ENCODE measurements at regions not wholly inside any gene's neighbourhood (a gene's known extent, or its start where the extent isn't known, plus 50 kb on each side); places are given as distances from the start of the nearest gene placed in this dataset.

DNA sequence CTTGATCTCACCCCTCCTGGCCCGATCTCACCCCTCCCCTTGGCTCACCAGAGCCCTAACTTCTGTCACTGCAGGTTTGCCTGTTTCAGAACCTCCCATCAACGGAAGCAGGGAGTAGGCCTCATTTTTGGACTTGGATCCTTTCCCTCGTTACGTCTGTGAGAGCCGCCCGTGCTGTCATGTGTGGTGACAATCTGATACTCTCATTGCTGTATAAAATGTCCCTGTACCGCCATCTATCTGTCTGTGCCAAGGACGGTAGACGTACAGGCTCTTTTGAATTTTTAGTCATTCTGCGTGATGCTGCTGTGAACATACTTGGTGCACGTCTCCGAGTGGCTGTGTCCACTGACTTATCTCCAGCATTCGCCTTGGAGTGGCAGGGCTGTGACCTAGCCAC lies 1163.1 kb downstream of the BRD1 start:
- Histone ChIP-seq H3K27me3 (ENCODE audit: insufficient read depth, low read length) (no peaks in the 10 kb centered on the region), H3K4me3 (ENCODE audit: low read length) (no peak overlapping the region), H3K4me1 (ENCODE audit: insufficient read depth, low read length) (no peaks in the 10 kb centered on the region), H2AFZ (ENCODE audit: low read depth, low read length) (no peak overlapping the region), H3K9me3 (ENCODE audit: low read length) (peaks cover 13% of the 10 kb centered on the region), H3K36me3 (ENCODE audit: insufficient read depth, low read length) (no peaks in the 10 kb centered on the region)

DNA sequence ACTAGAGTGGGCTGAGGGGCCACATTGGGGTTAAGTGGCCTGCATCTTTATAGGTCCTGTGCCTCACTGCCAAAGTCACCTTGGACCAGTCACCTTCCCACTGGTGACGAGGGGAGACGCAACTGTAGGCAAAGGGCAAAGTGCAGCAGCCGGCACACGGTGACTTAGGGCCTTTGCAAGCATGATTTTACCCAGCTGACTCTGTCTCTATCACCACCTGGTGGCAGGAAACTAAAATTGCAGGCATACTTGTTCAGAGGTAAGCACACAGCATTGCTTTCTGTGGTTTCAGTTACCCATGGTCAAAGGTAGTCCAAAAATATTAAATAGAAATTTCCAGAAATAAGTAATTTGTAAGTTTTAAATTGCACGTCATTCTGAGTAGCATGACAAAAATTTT lies 1164.4 kb downstream of the BRD1 start:
- no peak overlapping the region for H3K4me3 ChIP-seq (ENCODE audit: low read length)

GRCh38 chr22:48662476-48663135 lies 1165.1 kb downstream of the BRD1 start:
- no peaks in the 10 kb centered on the region for H3K4me1 ChIP-seq (ENCODE audit: insufficient read depth, low read length)
- no peak overlapping the region for H2AFZ ChIP-seq (ENCODE audit: low read depth, low read length)
- H3K4me3 ChIP-seq (ENCODE audit: low read length), result no peak overlapping the region
- no peaks in the 10 kb centered on the region for H3K36me3 ChIP-seq (ENCODE audit: insufficient read depth, low read length)
- H3K9me3 ChIP-seq (ENCODE audit: low read length), result peaks cover 13% of the 10 kb centered on the region
- H3K27me3 ChIP-seq (ENCODE audit: insufficient read depth, low read length), result no peaks in the 10 kb centered on the region

More for the DNA sequence above, 1164.4 kb downstream of the BRD1 start:
- Histone ChIP-seq H2AFZ (ENCODE audit: low read depth, low read length) (no peak overlapping the region), H3K36me3 (ENCODE audit: insufficient read depth, low read length) (no peaks in the 10 kb centered on the region), H3K9me3 (ENCODE audit: low read length) (peaks cover 13% of the 10 kb centered on the region), H3K27me3 (ENCODE audit: insufficient read depth, low read length) (no peaks in the 10 kb centered on the region), H3K4me1 (ENCODE audit: insufficient read depth, low read length) (no peaks in the 10 kb centered on the region)

GRCh38 chr22:48661984-48662383 lies 1165.7 kb downstream of the BRD1 start:
- H3K4me1 ChIP-seq (ENCODE audit: insufficient read depth, low read length), result no peaks in the 10 kb centered on the region
- no peaks in the 10 kb centered on the region for H3K27me3 ChIP-seq (ENCODE audit: insufficient read depth, low read length)
- H2AFZ ChIP-seq (ENCODE audit: low read depth, low read length), result no peak overlapping the region
- no peaks in the 10 kb centered on the region for H3K36me3 ChIP-seq (ENCODE audit: insufficient read depth, low read length)
- peaks cover 13% of the 10 kb centered on the region for H3K9me3 ChIP-seq (ENCODE audit: low read length)
- H3K4me3 ChIP-seq (ENCODE audit: low read length), result no peak overlapping the region

- Histone ChIP-seq H3K4me3 (ENCODE audit: low read length) (no peak overlapping the region), H2AFZ (ENCODE audit: low read depth, low read length) (no peak overlapping the region), H3K27me3 (ENCODE audit: insufficient read depth, low read length) (no peaks in the 10 kb centered on the region), H3K9me3 (ENCODE audit: low read length) (peaks cover 13% of the 10 kb centered on the region), H3K4me1 (ENCODE audit: insufficient read depth, low read length) (no peaks in the 10 kb centered on the region), H3K36me3 (ENCODE audit: insufficient read depth, low read length) (no peaks in the 10 kb centered on the region)
Measured at GRCh38 chr22:48660790-48661740, 1166.6 kb downstream of the BRD1 start.

GRCh38 chr22:48660104-48660789 lies 1167.4 kb downstream of the BRD1 start:
- Histone ChIP-seq H3K4me1 (ENCODE audit: insufficient read depth, low read length) (no peaks in the 10 kb centered on the region), H3K9me3 (ENCODE audit: low read length) (peaks cover 13% of the 10 kb centered on the region), H3K4me3 (ENCODE audit: low read length) (no peak overlapping the region), H3K27me3 (ENCODE audit: insufficient read depth, low read length) (no peaks in the 10 kb centered on the region), H2AFZ (ENCODE audit: low read depth, low read length) (no peak overlapping the region), H3K36me3 (ENCODE audit: insufficient read depth, low read length) (no peaks in the 10 kb centered on the region)

DNA sequence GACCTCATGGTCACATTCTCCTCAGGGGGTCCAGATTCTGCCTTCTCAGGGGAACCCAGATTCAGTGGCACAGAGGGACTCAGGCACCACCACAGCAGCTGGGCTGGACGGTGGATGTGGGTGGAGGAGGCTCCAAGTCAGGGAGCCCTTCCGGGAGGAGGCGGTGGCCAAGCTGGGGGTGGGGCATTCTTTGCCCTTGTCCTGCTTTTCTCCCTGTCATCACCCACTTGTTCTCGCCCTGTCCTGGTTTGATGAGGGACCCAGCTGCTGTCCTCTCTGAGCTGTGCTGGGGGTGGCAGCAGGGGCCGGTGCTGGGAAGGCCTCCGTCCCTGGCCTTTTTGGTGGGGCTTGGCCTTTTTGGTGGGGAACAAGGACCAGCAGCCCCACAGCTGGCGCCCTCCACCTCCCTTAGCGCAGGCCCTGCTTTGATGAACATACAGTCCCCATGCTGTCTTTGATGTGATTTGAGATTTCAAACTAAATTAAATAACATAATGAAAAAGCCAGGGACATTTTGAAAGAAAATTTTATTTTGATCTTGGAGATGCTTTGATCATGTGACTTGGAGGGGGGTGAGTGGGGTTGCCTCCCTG lies 1168.2 kb downstream of the BRD1 start:
- H3K27me3 ChIP-seq (ENCODE audit: insufficient read depth, low read length), result no peaks in the 10 kb centered on the region
- H2AFZ ChIP-seq (ENCODE audit: low read depth, low read length), result no peak overlapping the region
- H3K4me3 ChIP-seq (ENCODE audit: low read length), result no peak overlapping the region
- H3K36me3 ChIP-seq (ENCODE audit: insufficient read depth, low read length), result no peaks in the 10 kb centered on the region
- peaks cover 8% of the 10 kb centered on the region for H3K9me3 ChIP-seq (ENCODE audit: low read length)
- H3K4me1 ChIP-seq (ENCODE audit: insufficient read depth, low read length), result no peaks in the 10 kb centered on the region

DNA sequence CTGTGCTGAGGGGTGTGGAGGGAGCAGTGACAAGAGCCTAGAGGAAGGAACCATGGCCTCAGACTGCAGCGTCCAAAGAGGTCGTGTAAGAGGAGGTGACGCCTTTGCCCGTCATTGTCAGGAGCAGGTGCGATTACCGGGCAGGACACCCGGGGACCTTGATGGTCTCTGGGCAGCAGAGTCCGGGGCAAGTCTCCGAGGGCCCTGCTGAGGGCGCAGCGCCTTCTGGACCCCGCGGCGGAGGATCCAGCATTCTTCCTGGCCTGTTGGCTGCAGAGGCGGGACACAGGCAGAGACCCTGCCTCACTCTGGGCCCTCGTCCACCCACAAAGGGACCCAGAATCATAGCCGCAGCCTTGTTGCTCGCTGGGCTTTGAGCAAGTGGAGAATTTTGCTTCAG lies 1168.8 kb downstream of the BRD1 start:
- no peaks in the 10 kb centered on the region for H3K27me3 ChIP-seq (ENCODE audit: insufficient read depth, low read length)
- no peaks in the 10 kb centered on the region for H3K36me3 ChIP-seq (ENCODE audit: insufficient read depth, low read length)
- H3K4me3 ChIP-seq (ENCODE audit: low read length), result no peak overlapping the region
- H2AFZ ChIP-seq (ENCODE audit: low read depth, low read length), result no peak overlapping the region
- peaks cover 4% of the 10 kb centered on the region for H3K9me3 ChIP-seq (ENCODE audit: low read length)
- H3K4me1 ChIP-seq (ENCODE audit: insufficient read depth, low read length), result no peaks in the 10 kb centered on the region

GRCh38 chr22:48658246-48658645 lies 1169.4 kb downstream of the BRD1 start:
- H3K27me3 ChIP-seq (ENCODE audit: insufficient read depth, low read length), result no peaks in the 10 kb centered on the region
- H3K36me3 ChIP-seq (ENCODE audit: insufficient read depth, low read length), result no peaks in the 10 kb centered on the region
- peaks cover 2% of the 10 kb centered on the region for H3K9me3 ChIP-seq (ENCODE audit: low read length)
- no peaks in the 10 kb centered on the region for H3K4me1 ChIP-seq (ENCODE audit: insufficient read depth, low read length)
- H3K4me3 ChIP-seq (ENCODE audit: low read length), result no peak overlapping the region
- no peak overlapping the region for H2AFZ ChIP-seq (ENCODE audit: low read depth, low read length)

DNA sequence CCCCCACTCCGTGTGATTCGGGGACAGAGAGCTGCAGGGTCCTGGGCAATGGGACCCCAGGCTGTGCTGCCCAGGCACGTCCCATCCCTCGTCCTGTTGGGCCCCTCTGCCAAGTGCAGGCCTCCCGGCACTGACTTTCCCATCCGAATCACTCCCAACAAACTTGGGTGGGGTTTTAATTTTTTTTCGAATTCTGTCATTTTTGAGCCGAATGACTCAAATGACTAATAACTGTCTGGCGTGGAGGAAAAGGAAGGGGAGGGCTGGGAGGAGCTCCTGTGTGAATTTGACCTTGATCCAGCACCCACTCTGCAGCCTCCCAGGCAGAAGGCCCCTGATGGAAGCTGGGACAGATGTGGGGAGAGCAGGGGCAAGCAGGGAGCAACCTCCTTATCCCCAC lies 1173.2 kb downstream of the BRD1 start:
- Histone ChIP-seq H2AFZ (ENCODE audit: low read depth, low read length) (no peak overlapping the region), H3K36me3 (ENCODE audit: insufficient read depth, low read length) (no peaks in the 10 kb centered on the region), H3K27me3 (ENCODE audit: insufficient read depth, low read length) (no peaks in the 10 kb centered on the region), H3K4me1 (ENCODE audit: insufficient read depth, low read length) (no peaks in the 10 kb centered on the region), H3K9me3 (ENCODE audit: low read length) (no peaks in the 10 kb centered on the region), H3K4me3 (ENCODE audit: low read length) (no peak overlapping the region)

GRCh38 chr22:48653929-48654328 lies 1173.7 kb downstream of the BRD1 start:
- Histone ChIP-seq H2AFZ (ENCODE audit: low read depth, low read length) (no peak overlapping the region), H3K27me3 (ENCODE audit: insufficient read depth, low read length) (no peaks in the 10 kb centered on the region), H3K9me3 (ENCODE audit: low read length) (no peaks in the 10 kb centered on the region), H3K4me1 (ENCODE audit: insufficient read depth, low read length) (no peaks in the 10 kb centered on the region), H3K36me3 (ENCODE audit: insufficient read depth, low read length) (no peaks in the 10 kb centered on the region), H3K4me3 (ENCODE audit: low read length) (no peak overlapping the region)

DNA sequence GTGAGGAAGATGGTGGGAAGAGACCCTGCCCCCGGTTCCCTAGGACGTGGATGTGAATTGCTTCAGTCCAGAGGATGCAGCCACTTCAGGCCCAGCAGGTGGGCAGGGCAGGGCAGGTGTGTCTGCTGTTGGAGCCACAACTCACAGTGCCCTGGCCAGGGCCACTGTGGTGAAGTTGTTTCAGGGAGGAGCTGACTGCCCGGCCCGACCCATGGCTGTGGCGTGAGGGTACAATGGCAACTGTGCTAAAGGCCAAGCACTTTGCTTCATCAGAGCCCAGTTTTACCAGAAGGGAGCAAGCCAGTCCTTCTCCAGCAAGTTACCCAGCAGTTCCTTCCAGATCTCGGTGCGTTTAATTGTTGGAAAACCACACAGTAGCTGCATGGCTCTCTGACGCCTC lies 1174.4 kb downstream of the BRD1 start:
- Histone ChIP-seq H3K4me1 (ENCODE audit: insufficient read depth, low read length) (no peaks in the 10 kb centered on the region), H3K4me3 (ENCODE audit: low read length) (no peak overlapping the region), H3K36me3 (ENCODE audit: insufficient read depth, low read length) (no peaks in the 10 kb centered on the region), H3K9me3 (ENCODE audit: low read length) (no peaks in the 10 kb centered on the region), H2AFZ (ENCODE audit: low read depth, low read length) (no peak overlapping the region), H3K27me3 (ENCODE audit: insufficient read depth, low read length) (no peaks in the 10 kb centered on the region)

DNA sequence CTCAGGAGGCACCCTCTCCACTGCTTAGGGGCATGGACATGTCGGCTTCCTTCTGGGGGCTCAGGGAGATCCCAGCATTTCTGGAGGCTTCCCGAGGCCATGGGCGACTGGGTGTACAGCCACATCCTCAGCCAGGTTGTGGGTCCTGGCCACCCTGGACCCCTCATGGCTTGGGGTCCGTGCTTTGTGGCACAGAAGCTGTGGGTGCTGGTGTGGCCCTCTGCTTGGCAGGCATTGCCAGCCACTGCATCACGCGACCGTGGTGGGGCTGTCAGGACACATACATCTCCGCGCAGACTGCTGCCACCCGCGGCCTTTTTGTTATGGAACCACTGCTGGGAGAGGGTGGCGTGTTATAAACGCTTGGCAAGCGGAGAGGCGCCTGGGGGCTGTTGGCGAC lies 1174.9 kb downstream of the BRD1 start:
- no peak overlapping the region for H2AFZ ChIP-seq (ENCODE audit: low read depth, low read length)
- H3K27me3 ChIP-seq (ENCODE audit: insufficient read depth, low read length), result no peaks in the 10 kb centered on the region
- no peak overlapping the region for H3K4me3 ChIP-seq (ENCODE audit: low read length)
- no peaks in the 10 kb centered on the region for H3K4me1 ChIP-seq (ENCODE audit: insufficient read depth, low read length)
- no peaks in the 10 kb centered on the region for H3K9me3 ChIP-seq (ENCODE audit: low read length)
- no peaks in the 10 kb centered on the region for H3K36me3 ChIP-seq (ENCODE audit: insufficient read depth, low read length)

All from neuron (in vitro differentiated cells).